ENCODE measurements at regions not wholly inside any gene's neighbourhood (a gene's known extent, or its start where the extent isn't known, plus 50 kb on each side); places are given as distances from the start of the nearest gene placed in this dataset.

DNA sequence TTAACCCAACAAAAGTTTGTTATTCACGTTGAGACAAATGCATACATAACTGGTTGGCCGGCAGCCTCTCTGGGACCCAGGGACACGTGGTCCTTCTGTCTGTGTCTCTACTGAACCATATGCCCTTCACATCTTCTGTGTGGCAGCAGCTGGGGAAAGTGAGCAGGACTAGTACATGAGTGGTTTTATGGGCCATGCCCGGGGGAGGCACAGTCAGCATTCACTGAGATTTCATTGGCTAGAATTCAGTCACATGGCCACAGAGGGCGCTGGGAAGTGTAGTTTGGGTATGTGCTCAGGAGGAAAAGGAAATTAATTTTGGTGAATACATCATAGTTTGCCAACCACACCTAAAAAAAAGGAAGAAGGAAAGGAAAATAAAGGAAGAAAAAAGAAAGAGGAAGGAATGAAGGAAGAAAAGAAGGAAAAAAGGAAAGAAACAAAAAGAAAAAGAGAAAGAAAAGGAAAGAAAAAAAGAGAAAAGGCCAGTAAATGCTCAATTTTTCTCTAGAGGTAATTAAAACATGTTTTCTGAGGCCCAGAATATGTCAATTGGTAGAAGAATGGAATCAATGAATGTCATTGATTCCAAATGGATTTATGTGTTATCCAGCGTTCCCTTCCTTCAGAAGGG, 55.9 kb upstream of the KIRREL3 start:
- no peak for TF ChIP-seq EZH2 (IDR thresholded peaks at IDR 0.05; ENCODE audit: insufficient read depth, low read length)
- TF ChIP-seq, protein P1, sequence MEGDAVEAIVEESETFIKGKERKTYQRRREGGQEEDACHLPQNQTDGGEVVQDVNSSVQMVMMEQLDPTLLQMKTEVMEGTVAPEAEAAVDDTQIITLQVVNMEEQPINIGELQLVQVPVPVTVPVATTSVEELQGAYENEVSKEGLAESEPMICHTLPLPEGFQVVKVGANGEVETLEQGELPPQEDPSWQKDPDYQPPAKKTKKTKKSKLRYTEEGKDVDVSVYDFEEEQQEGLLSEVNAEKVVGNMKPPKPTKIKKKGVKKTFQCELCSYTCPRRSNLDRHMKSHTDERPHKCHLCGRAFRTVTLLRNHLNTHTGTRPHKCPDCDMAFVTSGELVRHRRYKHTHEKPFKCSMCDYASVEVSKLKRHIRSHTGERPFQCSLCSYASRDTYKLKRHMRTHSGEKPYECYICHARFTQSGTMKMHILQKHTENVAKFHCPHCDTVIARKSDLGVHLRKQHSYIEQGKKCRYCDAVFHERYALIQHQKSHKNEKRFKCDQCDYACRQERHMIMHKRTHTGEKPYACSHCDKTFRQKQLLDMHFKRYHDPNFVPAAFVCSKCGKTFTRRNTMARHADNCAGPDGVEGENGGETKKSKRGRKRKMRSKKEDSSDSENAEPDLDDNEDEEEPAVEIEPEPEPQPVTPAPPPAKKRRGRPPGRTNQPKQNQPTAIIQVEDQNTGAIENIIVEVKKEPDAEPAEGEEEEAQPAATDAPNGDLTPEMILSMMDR (IDR thresholded peaks at IDR 0.05; ENCODE audit: insufficient read depth, low read depth, low read length): no peak

Data from astrocyte (in vitro differentiated cells and primary cell).